Nephron progenitor cell (in vitro differentiated cells): ENCODE measurements at regions not wholly inside any gene's neighbourhood (a gene's known extent, or its start where the extent isn't known, plus 50 kb on each side); places are given as distances from the start of the nearest gene placed in this dataset.
"Not testable (repeated sequence)": the region's sequence is repeated elsewhere in the genome, so short reads cannot be mapped to it uniquely, and the experiment has no call there.

Experiments used
- DNase-seq: peaks from one replicate; pipeline ENCODE4 v3.0.0; 2021
- H3K27ac Mint-ChIP-seq: 2 replicates; pipeline ENCODE4 v1.8.0; 2021; ENCODE audit warnings: mild to moderate bottlenecking, moderate library complexity, mixed read lengths
- H3K27me3 Mint-ChIP-seq: 2 replicates; pipeline ENCODE4 v1.8.0; 2021; ENCODE audit warnings: mild to moderate bottlenecking, low read depth, mixed read lengths; ENCODE audit not compliant: poor library complexity
- H3K36me3 Mint-ChIP-seq: 2 replicates; pipeline ENCODE4 v1.8.0; 2021; ENCODE audit warnings: low read depth, mixed read lengths
- H3K4me1 Mint-ChIP-seq: 2 replicates; pipeline ENCODE4 v1.8.0; 2021; ENCODE audit warnings: mixed read lengths
- H3K4me3 Mint-ChIP-seq: 2 replicates; pipeline ENCODE4 v1.8.0; 2021; ENCODE audit warnings: mild to moderate bottlenecking, moderate library complexity, mixed read lengths
- H3K9me3 Mint-ChIP-seq: 2 replicates; pipeline ENCODE4 v1.8.0; 2021; ENCODE audit warnings: mild to moderate bottlenecking, moderate library complexity, mixed read lengths
- CTCF ChIP-seq: fragments of 200-600 bp; sonication (generic); IDR thresholded peaks from 2 replicates; pipeline ENCODE4 v1.5.0; 2021; ENCODE audit warnings: antibody characterized with exemption

- DNase-seq: no peak
- H3K4me3 Mint-ChIP-seq: no peak overlapping the region
Measured at GRCh38 chr18:56282234-56283104, 355.9 kb downstream of the TXNL1 start.

GRCh38 chr18:56279816-56280215 is 358.6 kb downstream of the TXNL1 start:
- not testable (repeated sequence) for DNase-seq, H3K36me3 Mint-ChIP-seq, H3K27me3 Mint-ChIP-seq, H3K27ac Mint-ChIP-seq, H3K4me3 Mint-ChIP-seq, H3K9me3 Mint-ChIP-seq, H3K4me1 Mint-ChIP-seq

More at GRCh38 chr18:56282234-56283104, 355.9 kb downstream of the TXNL1 start:
- TF ChIP-seq CTCF: no peak
- Mint-ChIP-seq H3K27ac (no peak overlapping the region), H3K36me3 (no peaks in the 10 kb centered on the region), H3K27me3 (peaks cover 3% of the 10 kb centered on the region), H3K4me1 (peaks cover 10% of the 10 kb centered on the region), H3K9me3 (peaks cover 3% of the 10 kb centered on the region)

GRCh38 chr18:56278421-56279003 is 359.9 kb downstream of the TXNL1 start:
- no peak overlapping the region for H3K4me3 Mint-ChIP-seq
- no peak overlapping the region for H3K27ac Mint-ChIP-seq
- peaks cover 10% of the 10 kb centered on the region for H3K4me1 Mint-ChIP-seq
- H3K27me3 Mint-ChIP-seq: peaks cover 3% of the 10 kb centered on the region
- no peaks in the 10 kb centered on the region for H3K36me3 Mint-ChIP-seq
- TF ChIP-seq CTCF: no peak
- no peak for DNase-seq
- peaks cover 3% of the 10 kb centered on the region for H3K9me3 Mint-ChIP-seq

GRCh38 chr18:56276466-56276865 is 361.9 kb downstream of the TXNL1 start:
- Mint-ChIP-seq H3K36me3 (no peaks in the 10 kb centered on the region), H3K27me3 (peaks cover 3% of the 10 kb centered on the region), H3K4me1 (peaks cover 10% of the 10 kb centered on the region), H3K4me3 (no peak overlapping the region), H3K9me3 (peaks cover 3% of the 10 kb centered on the region), H3K27ac (no peak overlapping the region)
- TF ChIP-seq CTCF: no peak
- no peak for DNase-seq

- DNase-seq: no peak
- TF ChIP-seq CTCF: no peak
- Mint-ChIP-seq H3K4me3 (no peak overlapping the region), H3K36me3 (no peaks in the 10 kb centered on the region), H3K4me1 (peaks cover 7% of the 10 kb centered on the region), H3K27ac (no peak overlapping the region), H3K27me3 (no peaks in the 10 kb centered on the region), H3K9me3 (no peaks in the 10 kb centered on the region)
Measured at GRCh38 chr18:56273541-56274219, 364.7 kb downstream of the TXNL1 start.

GRCh38 chr18:56270671-56271250 is 367.6 kb downstream of the TXNL1 start:
- no peak for TF ChIP-seq CTCF
- no peaks in the 10 kb centered on the region for H3K27me3 Mint-ChIP-seq
- no peaks in the 10 kb centered on the region for H3K4me1 Mint-ChIP-seq
- no peaks in the 10 kb centered on the region for H3K36me3 Mint-ChIP-seq
- no peaks in the 10 kb centered on the region for H3K9me3 Mint-ChIP-seq
- H3K4me3 Mint-ChIP-seq: no peak overlapping the region
- no peak for DNase-seq
- no peak overlapping the region for H3K27ac Mint-ChIP-seq
